ENCODE measurements at regions not wholly inside any gene's neighbourhood (a gene's known extent, or its start where the extent isn't known, plus 50 kb on each side); places are given as distances from the start of the nearest gene placed in this dataset.
A peak's percentile ranks its signal among the peaks of the same experiment; 100 is the strongest.

GRCh38 chr12:4044101-4044500 is 170.9 kb upstream of the PARP11 start:
- intact Hi-C loops (cut with DNase I) = loop anchor here (5.0 to 10.0 kb wide), 3 partner anchors 49 to 233 kb away; no protein-coding TSS in a partner anchor
- no peak for TF ChIP-seq POLR2AphosphoS5 (IDR thresholded peaks at IDR 0.05; ENCODE audit: insufficient read depth in 1 of 2, low read depth in 1 of 2)
- no peak for TF ChIP-seq CTCF (IDR thresholded peaks at IDR 0.05)
- TF ChIP-seq POLR2A (IDR thresholded peaks at IDR 0.05) = no peak

GRCh38 chr12:4041187-4041885 is 168.1 kb upstream of the PARP11 start:
- H3K27ac ChIP-seq = no peak overlapping the region
- intact Hi-C loops (cut with DNase I) = loop anchor here (5.0 to 10.0 kb wide), 3 partner anchors 47 to 236 kb away; no protein-coding TSS in a partner anchor
- no peaks in the 10 kb centered on the region for H3K27me3 ChIP-seq
- H3K4me3 ChIP-seq = no peak overlapping the region
- no peaks in the 10 kb centered on the region for H3K36me3 ChIP-seq
- TF ChIP-seq CTCF (IDR thresholded peaks at IDR 0.05) (no peak), POLR2AphosphoS5 (IDR thresholded peaks at IDR 0.05; ENCODE audit: insufficient read depth in 1 of 2, low read depth in 1 of 2) (no peak), POLR2A (IDR thresholded peaks at IDR 0.05) (no peak)
- peak in 1 of 2 donors; percentile 64 for DNase-seq (ENCODE audit: extremely low spot score in 2 of 2)
- no peaks in the 10 kb centered on the region for H3K9me3 ChIP-seq
- no peaks in the 10 kb centered on the region for H3K4me1 ChIP-seq

More at GRCh38 chr12:4044101-4044500, 170.9 kb upstream of the PARP11 start:
- H3K9me3 ChIP-seq = no peaks in the 10 kb centered on the region
- H3K27me3 ChIP-seq = no peaks in the 10 kb centered on the region
- no peak overlapping the region for H3K4me3 ChIP-seq
- DNase-seq (ENCODE audit: extremely low spot score in 2 of 2) = peak in 1 of 2 donors; percentile 52
- H3K4me1 ChIP-seq = no peaks in the 10 kb centered on the region
- H3K27ac ChIP-seq = no peak overlapping the region
- no peaks in the 10 kb centered on the region for H3K36me3 ChIP-seq

- no peak overlapping the region for H3K27ac ChIP-seq
- intact Hi-C loops (cut with DNase I) = loop anchor here (5.0 to 10.0 kb wide), 3 partner anchors 45 to 237 kb away; no protein-coding TSS in a partner anchor
- no peaks in the 10 kb centered on the region for H3K36me3 ChIP-seq
Observed at GRCh38 chr12:4039931-4040330, 166.7 kb upstream of the PARP11 start.

GRCh38 chr12:4037747-4038312 is 164.6 kb upstream of the PARP11 start:
- no peak overlapping the region for H3K4me3 ChIP-seq
- H3K27me3 ChIP-seq = no peaks in the 10 kb centered on the region
- no peaks in the 10 kb centered on the region for H3K9me3 ChIP-seq
- no peaks in the 10 kb centered on the region for H3K36me3 ChIP-seq
- H3K4me1 ChIP-seq = peaks cover 11% of the 10 kb centered on the region
- no peak for TF ChIP-seq POLR2A (IDR thresholded peaks at IDR 0.05)
- peak; percentile 75 to 78 (median 78) for TF ChIP-seq CTCF (IDR thresholded peaks at IDR 0.05)
- no peak for DNase-seq (ENCODE audit: extremely low spot score in 2 of 2)
- no peak overlapping the region for H3K27ac ChIP-seq
- intact Hi-C loops (cut with DNase I) = no loop called here

More at GRCh38 chr12:4039931-4040330, 166.7 kb upstream of the PARP11 start:
- no peak for DNase-seq (ENCODE audit: extremely low spot score in 2 of 2)
- H3K9me3 ChIP-seq = no peaks in the 10 kb centered on the region
- no peaks in the 10 kb centered on the region for H3K27me3 ChIP-seq
- TF ChIP-seq POLR2AphosphoS5 (IDR thresholded peaks at IDR 0.05; ENCODE audit: insufficient read depth in 1 of 2, low read depth in 1 of 2) (no peak), POLR2A (IDR thresholded peaks at IDR 0.05) (no peak), CTCF (IDR thresholded peaks at IDR 0.05) (no peak)
- H3K4me3 ChIP-seq = no peak overlapping the region
- H3K4me1 ChIP-seq = no peaks in the 10 kb centered on the region
